IMR-90 (cell line): ENCODE measurements at regions not wholly inside any gene's neighbourhood (a gene's known extent, or its start where the extent isn't known, plus 50 kb on each side); places are given as distances from the start of the nearest gene placed in this dataset.

ENCODE experiments used
- ATAC-seq: fragments of 200-7000 bp; cut with Tn5 transposase; 2 replicates; pipeline ENCODE4 v1.9.1; 2020; ENCODE audit warnings: low read depth, mild to moderate bottlenecking, moderate library complexity
- BruUV-seq: library from RNA; stranded (reverse); fragments of 400-500 nt; replicated peaks from 2 replicates; lab custom pipeline; 2021; lab: Mats Ljungman, UMichigan
- CTCF ChIA-PET: fragments of 300-600 bp; formaldehyde crosslinking; extraction: SDS; loops from one replicate; lab custom pipeline; 2021; ENCODE audit warnings: antibody characterized with exemption; lab: Yijun Ruan, JAX
- POLR2A ChIA-PET: fragments of 300-600 bp; sonication (Branson Sonifier 250); formaldehyde crosslinking; loops from one replicate; lab custom pipeline; 2022; ENCODE audit warnings: antibody characterized with exemption; ENCODE audit not compliant: unreplicated experiment; lab: Charles Lee
- DNase-seq: peaks from one replicate; pipeline ENCODE4 v3.0.0; 2013
- H2AFZ ChIP-seq: replicated peaks from 2 replicates; pipeline ENCODE3; 2013; ENCODE audit warnings: low read length, mild to moderate bottlenecking; ENCODE audit not compliant: poor library complexity
- H2AK5ac ChIP-seq: 2 replicates; pipeline ENCODE4 v1.6.1; 2013; ENCODE audit warnings: low read depth, low read length, inconsistent platforms
- H2AK9ac ChIP-seq: replicated peaks from 2 replicates; pipeline ENCODE3; 2013; ENCODE audit warnings: mild to moderate bottlenecking, low read depth, low read length, moderate library complexity; ENCODE audit not compliant: poor library complexity
- H2BK120ac ChIP-seq: 2 replicates; pipeline ENCODE4 v1.6.1; 2013; ENCODE audit warnings: low read depth, low read length, inconsistent platforms
- H2BK15ac ChIP-seq: 3 replicates; pipeline ENCODE4 v1.6.1; 2013; ENCODE audit warnings: low read depth, low read length, inconsistent platforms
- H2BK20ac ChIP-seq: 2 replicates; pipeline ENCODE4 v1.6.1; 2013; ENCODE audit warnings: low read depth, mild to moderate bottlenecking, inconsistent platforms, low read length, moderate library complexity
- H2BK5ac ChIP-seq: 2 replicates; pipeline ENCODE4 v1.6.1; 2013; ENCODE audit warnings: mild to moderate bottlenecking, low read depth, low read length, inconsistent platforms; ENCODE audit not compliant: poor library complexity, severe bottlenecking
- H3K14ac ChIP-seq: replicated peaks from 2 replicates; pipeline ENCODE4 v1.6.1; 2013; ENCODE audit warnings: low read depth, low read length, inconsistent platforms
- H3K18ac ChIP-seq: 2 replicates; pipeline ENCODE4 v1.6.1; 2013; ENCODE audit warnings: low read depth, low read length, control low read depth
- H3K23ac ChIP-seq: 2 replicates; pipeline ENCODE4 v1.6.1; 2013; ENCODE audit warnings: low read depth, low read length, inconsistent platforms
- H3K27ac ChIP-seq: 2 replicates; pipeline ENCODE4 v1.5.1; 2013; ENCODE audit warnings: mild to moderate bottlenecking, control low read depth, low read length; ENCODE audit not compliant: insufficient read depth
- H3K27me3 ChIP-seq: 2 replicates; pipeline ENCODE4 v1.6.1; 2013; ENCODE audit warnings: low read length; ENCODE audit not compliant: control insufficient read depth, insufficient read depth
- H3K36me3 ChIP-seq: 2 replicates; pipeline ENCODE4 v1.6.1; 2013; ENCODE audit warnings: low read length, mixed read lengths; ENCODE audit not compliant: control insufficient read depth, insufficient read depth
- H3K4ac ChIP-seq: 2 replicates; pipeline ENCODE4 v1.6.1; 2013; ENCODE audit warnings: low read depth, low read length, inconsistent platforms
- H3K4me1 ChIP-seq: 2 replicates; pipeline ENCODE4 v1.6.1; 2013; ENCODE audit warnings: low read length, mixed read lengths; ENCODE audit not compliant: control insufficient read depth, insufficient read depth
- H3K4me2 ChIP-seq: 2 replicates; pipeline ENCODE4 v1.6.1; 2013; ENCODE audit warnings: low read depth, mild to moderate bottlenecking, control low read depth, low read length, moderate library complexity
- H3K4me3 ChIP-seq: 2 replicates; pipeline ENCODE4 v1.5.1; 2013; ENCODE audit warnings: low read depth, mild to moderate bottlenecking, control low read depth, low read length, moderate library complexity; ENCODE audit not compliant: insufficient read depth
- H3K56ac ChIP-seq: 2 replicates; pipeline ENCODE4 v1.6.1; 2013; ENCODE audit warnings: low read length, inconsistent platforms; ENCODE audit not compliant: insufficient read depth; ENCODE audit errors: extremely low read depth
- H3K79me1 ChIP-seq, 2 experiments: 2 replicates each; pipeline ENCODE4 v1.6.1; 2013; ENCODE audit warnings: low read length in 2 of 2, inconsistent platforms in 1 of 2, low read depth in 1 of 2
- H3K9ac ChIP-seq: 2 replicates; pipeline ENCODE4 v1.6.1; 2013; ENCODE audit warnings: low read depth, low read length, control low read depth
- H3K9me1 ChIP-seq: 2 replicates; pipeline ENCODE4 v1.6.1; 2013; ENCODE audit warnings: low read length, inconsistent platforms; ENCODE audit not compliant: insufficient read depth
- H3K9me3 ChIP-seq: 2 replicates; pipeline ENCODE4 v1.6.1; 2013; ENCODE audit warnings: low read length; ENCODE audit not compliant: control insufficient read depth, insufficient read depth
- H4K20me1 ChIP-seq: 2 replicates; pipeline ENCODE4 v1.6.1; 2013; ENCODE audit warnings: low read length, inconsistent platforms; ENCODE audit not compliant: insufficient read depth
- H4K5ac ChIP-seq: 2 replicates; pipeline ENCODE4 v1.6.1; 2013; ENCODE audit warnings: mild to moderate bottlenecking, low read depth, low read length, control low read depth
- H4K8ac ChIP-seq, 2 experiments: 2 replicates each; pipeline ENCODE4 v1.6.1; 2013; ENCODE audit warnings: low read depth in 2 of 2, low read length in 2 of 2, control low read depth in 1 of 2, inconsistent platforms in 1 of 2
- H4K91ac ChIP-seq: 2 replicates; pipeline ENCODE4 v1.6.1; 2013; ENCODE audit warnings: low read depth, low read length, inconsistent platforms; ENCODE audit not compliant: insufficient read depth
- BHLHE40 ChIP-seq: fragments of 150-350 bp; IDR thresholded peaks from 2 replicates; pipeline ENCODE4 v1.6.1; 2016; ENCODE audit warnings: mild to moderate bottlenecking, low read depth, low read length
- CEBPB ChIP-seq: IDR thresholded peaks from 2 replicates; pipeline ENCODE4 v1.6.1; 2012; ENCODE audit warnings: low read depth, low read length, improper control_type of control experiment
- CHD1 ChIP-seq: IDR thresholded peaks from 2 replicates; pipeline ENCODE4 v1.6.1; 2012; ENCODE audit warnings: low read depth, low read length, improper control_type of control experiment
- FOS ChIP-seq: fragments of 150-350 bp; IDR thresholded peaks from 2 replicates; pipeline ENCODE4 v1.6.1; 2016; ENCODE audit warnings: low read depth, low read length
- MAFK ChIP-seq: IDR thresholded peaks from 2 replicates; pipeline ENCODE4 v1.6.1; 2012; ENCODE audit warnings: low read depth, low read length, improper control_type of control experiment
- MAZ ChIP-seq: IDR thresholded peaks from 2 replicates; pipeline ENCODE4 v1.6.1; 2012; ENCODE audit warnings: low read depth, mild to moderate bottlenecking, low read length, improper control_type of control experiment, moderate library complexity, borderline replicate concordance
- MXI1 ChIP-seq: IDR thresholded peaks from 2 replicates; pipeline ENCODE4 v1.6.1; 2012; ENCODE audit warnings: low read depth, mild to moderate bottlenecking, low read length, moderate library complexity, borderline replicate concordance
- NFE2L2 ChIP-seq: fragments of 150-350 bp; IDR thresholded peaks from 2 replicates; pipeline ENCODE4 v1.6.1; 2016; ENCODE audit warnings: low read depth, mild to moderate bottlenecking, low read length
- RAD21 ChIP-seq: IDR thresholded peaks from 2 replicates; pipeline ENCODE4 v1.6.1; 2012; ENCODE audit warnings: low read length, improper control_type of control experiment
- RCOR1 ChIP-seq: IDR thresholded peaks from 2 replicates; pipeline ENCODE4 v1.6.1; 2012; ENCODE audit warnings: mild to moderate bottlenecking, low read length, improper control_type of control experiment; ENCODE audit not compliant: insufficient replicate concordance
- SMC3 ChIP-seq: fragments of 150-350 bp; IDR thresholded peaks from 2 replicates; pipeline ENCODE4 v1.6.1; 2016; ENCODE audit warnings: low read depth, mild to moderate bottlenecking, antibody characterized with exemption, low read length, moderate library complexity
- WGBS, 2 experiments: methylation state at CpG; one replicate each; pipeline versions ENCODE4 v1.1.5 to v1.1.7; 2013; ENCODE audit warnings: missing lambda C conversion rate in 2 of 2; ENCODE audit not compliant: insufficient read length in 1 of 2; ENCODE audit errors: extremely low coverage in 2 of 2; 5-methylcytosine and 5-hydroxymethylcytosine counted together
- dilution Hi-C: fragments of 300-500 bp; cut with HindIII; formaldehyde crosslinking; loops from one replicate; pipeline ENCODE4 v1.14.3; 2018; ENCODE audit warnings: low sequenced_read_pairs; ENCODE audit not compliant: unreplicated experiment
- in situ Hi-C: fragments of 300-500 bp; cut with MboI; formaldehyde crosslinking; loops from 3 replicates; pipeline ENCODE4 v1.14.3; 2019; ENCODE audit warnings: low sequenced_read_pairs, inconsistent platforms, mixed read lengths
- intact Hi-C: fragments of 100-400 bp; cut with micrococcal nuclease; formaldehyde crosslinking; loops from 2 replicates; pipeline ENCODE4 v1.10.0; 2022
- TF ChIP-seq, protein P1 (sequence below): conservative IDR thresholded peaks from 2 replicates; pipeline ENCODE4 v1.5.1; 2012; ENCODE audit warnings: mild to moderate bottlenecking, low read depth, low read length, improper control_type of control experiment
- TF ChIP-seq, protein P2 (sequence below): fragments of 150-350 bp; IDR thresholded peaks from 2 replicates; pipeline ENCODE4 v1.6.1; 2016; ENCODE audit warnings: low read depth, mild to moderate bottlenecking, low read length, moderate library complexity, borderline replicate concordance

DNA sequence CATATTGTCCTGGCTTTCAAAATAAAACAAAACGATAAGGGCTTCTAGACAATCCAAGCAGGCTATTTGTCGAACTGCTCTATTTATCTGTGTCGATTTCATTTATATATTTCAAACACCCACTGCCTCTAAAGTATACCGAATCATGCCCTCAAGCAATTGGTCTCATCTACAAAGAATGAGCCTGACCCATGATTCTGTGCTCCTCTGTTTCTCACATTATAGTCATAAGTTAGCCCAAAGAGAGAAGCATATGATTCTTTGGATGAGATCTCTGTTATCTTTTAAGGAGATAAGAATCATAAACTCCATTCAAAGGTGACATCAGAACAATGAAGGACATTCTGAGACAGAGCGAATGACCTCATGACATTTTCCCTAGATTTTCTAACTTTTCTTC is 191.1 kb downstream of the MAP2K6 start:
- in situ Hi-C loops = no loop called here

More for the DNA sequence above, 191.1 kb downstream of the MAP2K6 start:
- H3K14ac ChIP-seq = 0 out of 2 replicates have a peak overlapping the region, but pooled peaks have one; percentile 34
- peaks cover 18% of the 10 kb centered on the region for H3K4me1 ChIP-seq
- dilution Hi-C loops (no loop called here), intact Hi-C loops (loop anchor here (1.0 to 10.0 kb wide), 7 partner anchors 36 to 1017 kb away; no protein-coding TSS in a partner anchor)
- peak overlapping the region; percentile 35; the same call in 1 of the 2 replicates for H4K5ac ChIP-seq
- peak overlapping the region; percentile 79; the same call in 1 of the 2 replicates for H2BK20ac ChIP-seq
- H2BK5ac ChIP-seq = no peak overlapping the region
- no peaks in the 10 kb centered on the region for H3K36me3 ChIP-seq
- no peaks in the 10 kb centered on the region for H4K20me1 ChIP-seq
- H3K23ac ChIP-seq = no peak overlapping the region
- no peak overlapping the region for H2AFZ ChIP-seq
- CTCF ChIA-PET = interaction anchor here (0.5 to 1.3 kb wide), 2 partner anchors 449 to 539 kb away, joined by 3 to 4 read pairs; no protein-coding TSS in a partner anchor
- peak overlapping the region; percentile 25; the same call in 2 of the 3 replicates for H2BK15ac ChIP-seq
- no peak overlapping the region for H3K4me2 ChIP-seq
- no peak overlapping the region for H2AK5ac ChIP-seq
- peak overlapping the region in 1 of 2 experiments; percentile 50; a peak in 1 of 4 replicates for H4K8ac ChIP-seq
- ATAC-seq (no peak), DNase-seq (peak; percentile 17)
- TF ChIP-seq SMC3 (no peak), RCOR1 (no peak), CHD1 (no peak), NFE2L2 (no peak), RAD21 (no peak), MAFK (no peak), BHLHE40 (no peak), MAZ (no peak), CEBPB (no peak), MXI1 (no peak), FOS (no peak)
- TF ChIP-seq, protein P1, sequence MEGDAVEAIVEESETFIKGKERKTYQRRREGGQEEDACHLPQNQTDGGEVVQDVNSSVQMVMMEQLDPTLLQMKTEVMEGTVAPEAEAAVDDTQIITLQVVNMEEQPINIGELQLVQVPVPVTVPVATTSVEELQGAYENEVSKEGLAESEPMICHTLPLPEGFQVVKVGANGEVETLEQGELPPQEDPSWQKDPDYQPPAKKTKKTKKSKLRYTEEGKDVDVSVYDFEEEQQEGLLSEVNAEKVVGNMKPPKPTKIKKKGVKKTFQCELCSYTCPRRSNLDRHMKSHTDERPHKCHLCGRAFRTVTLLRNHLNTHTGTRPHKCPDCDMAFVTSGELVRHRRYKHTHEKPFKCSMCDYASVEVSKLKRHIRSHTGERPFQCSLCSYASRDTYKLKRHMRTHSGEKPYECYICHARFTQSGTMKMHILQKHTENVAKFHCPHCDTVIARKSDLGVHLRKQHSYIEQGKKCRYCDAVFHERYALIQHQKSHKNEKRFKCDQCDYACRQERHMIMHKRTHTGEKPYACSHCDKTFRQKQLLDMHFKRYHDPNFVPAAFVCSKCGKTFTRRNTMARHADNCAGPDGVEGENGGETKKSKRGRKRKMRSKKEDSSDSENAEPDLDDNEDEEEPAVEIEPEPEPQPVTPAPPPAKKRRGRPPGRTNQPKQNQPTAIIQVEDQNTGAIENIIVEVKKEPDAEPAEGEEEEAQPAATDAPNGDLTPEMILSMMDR = no peak
- TF ChIP-seq, protein P2, sequence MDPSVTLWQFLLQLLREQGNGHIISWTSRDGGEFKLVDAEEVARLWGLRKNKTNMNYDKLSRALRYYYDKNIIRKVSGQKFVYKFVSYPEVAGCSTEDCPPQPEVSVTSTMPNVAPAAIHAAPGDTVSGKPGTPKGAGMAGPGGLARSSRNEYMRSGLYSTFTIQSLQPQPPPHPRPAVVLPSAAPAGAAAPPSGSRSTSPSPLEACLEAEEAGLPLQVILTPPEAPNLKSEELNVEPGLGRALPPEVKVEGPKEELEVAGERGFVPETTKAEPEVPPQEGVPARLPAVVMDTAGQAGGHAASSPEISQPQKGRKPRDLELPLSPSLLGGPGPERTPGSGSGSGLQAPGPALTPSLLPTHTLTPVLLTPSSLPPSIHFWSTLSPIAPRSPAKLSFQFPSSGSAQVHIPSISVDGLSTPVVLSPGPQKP = no peak
- H3K9me1 ChIP-seq = 0 out of 2 replicates have a peak, but pooled peaks cover 4% of the 10 kb centered on the region
- no peaks in the 10 kb centered on the region for H3K79me1 ChIP-seq
- peak overlapping the region; percentile 7; the same call in 1 of the 2 replicates for H3K4ac ChIP-seq
- no peaks in the 10 kb centered on the region for H3K9me3 ChIP-seq
- no peak overlapping the region for H3K27ac ChIP-seq
- POLR2A ChIA-PET = no interaction called here
- WGBS, 2 experiments = no CpG with 5 or more reads among the region's 5 CpGs
- H3K18ac ChIP-seq = peak overlapping the region; percentile 79
- H2BK120ac ChIP-seq = peak overlapping the region; percentile 99
- no peak overlapping the region for H2AK9ac ChIP-seq
- no peaks in the 10 kb centered on the region for H3K27me3 ChIP-seq
- no peak overlapping the region for H3K4me3 ChIP-seq
- H3K56ac ChIP-seq = no peak overlapping the region
- no peak overlapping the region for H3K9ac ChIP-seq
- no peak overlapping the region for H4K91ac ChIP-seq
- no TSS peak for BruUV-seq
